Stimulated activated CD4-positive, alpha-beta T cell treated with anti-CD3 and anti-CD28 coated beads, Interleukin-4, amount 100 ng/mL, for 24 hours (primary cell): ENCODE measurements at regions not wholly inside any gene's neighbourhood (a gene's known extent, or its start where the extent isn't known, plus 50 kb on each side); places are given as distances from the start of the nearest gene placed in this dataset.
"Not testable (repeated sequence)": the region's sequence is repeated elsewhere in the genome, so short reads cannot be mapped to it uniquely, and the experiment has no call there.

Experiments used
- DNase-seq: peaks from one replicate; pipeline ENCODE4 v3.0.0-alpha.2; 2020

GRCh38 chr20:24418731-24419130 lies 50.7 kb upstream of the SYNDIG1 start:
- no peak for DNase-seq

GRCh38 chr20:24417485-24417884 lies 51.9 kb upstream of the SYNDIG1 start:
- no peak for DNase-seq

- not testable (repeated sequence) for DNase-seq
These were observed 54.0 kb upstream of the SYNDIG1 start for GRCh38 chr20:24415444-24415843.

GRCh38 chr20:24411834-24412216 lies 57.6 kb upstream of the SYNDIG1 start:
- no peak for DNase-seq

- no peak for DNase-seq
These were observed 58.2 kb upstream of the SYNDIG1 start for GRCh38 chr20:24411003-24411833.

- DNase-seq = no peak
These were observed 62.3 kb upstream of the SYNDIG1 start for GRCh38 chr20:24407151-24407550.

GRCh38 chr20:24406750-24407149 lies 62.7 kb upstream of the SYNDIG1 start:
- DNase-seq = no peak

- no peak for DNase-seq
These were observed 63.2 kb upstream of the SYNDIG1 start for GRCh38 chr20:24406251-24406650.

GRCh38 chr20:24405810-24406209 lies 63.6 kb upstream of the SYNDIG1 start:
- no peak for DNase-seq

- no peak for DNase-seq
These were observed 66.0 kb upstream of the SYNDIG1 start for GRCh38 chr20:24403406-24403805.

- DNase-seq = no peak
These were observed 67.2 kb upstream of the SYNDIG1 start for GRCh38 chr20:24402188-24402587.

GRCh38 chr20:24395151-24395550 lies 74.3 kb upstream of the SYNDIG1 start:
- no peak for DNase-seq

GRCh38 chr20:24393903-24394302 lies 75.5 kb upstream of the SYNDIG1 start:
- no peak for DNase-seq

GRCh38 chr20:24392612-24393011 lies 76.8 kb upstream of the SYNDIG1 start:
- DNase-seq = no peak

- no peak for DNase-seq
These were observed 79.7 kb upstream of the SYNDIG1 start for GRCh38 chr20:24389686-24390085.

- DNase-seq = no peak
These were observed 80.5 kb upstream of the SYNDIG1 start for GRCh38 chr20:24388828-24389380.

- DNase-seq = no peak
These were observed 83.9 kb upstream of the SYNDIG1 start for GRCh38 chr20:24385547-24385946.

- DNase-seq = no peak
These were observed 84.6 kb upstream of the SYNDIG1 start for GRCh38 chr20:24384865-24385264.

- no peak for DNase-seq
These were observed 86.7 kb upstream of the SYNDIG1 start for GRCh38 chr20:24382743-24383142.

GRCh38 chr20:24382331-24382730 lies 87.1 kb upstream of the SYNDIG1 start:
- DNase-seq = no peak

GRCh38 chr20:24381886-24382285 lies 87.5 kb upstream of the SYNDIG1 start:
- no peak for DNase-seq

- DNase-seq = no peak
These were observed 89.9 kb upstream of the SYNDIG1 start for GRCh38 chr20:24379484-24379927.

GRCh38 chr20:24378661-24379483 lies 90.6 kb upstream of the SYNDIG1 start:
- no peak for DNase-seq
